A549 (cell line): ENCODE measurements at regions not wholly inside any gene's neighbourhood (a gene's known extent, or its start where the extent isn't known, plus 50 kb on each side); places are given as distances from the start of the nearest gene placed in this dataset.

Experiments
- ATAC-seq, 2 experiments: fragments of 200-7000 bp in 1 of 2; fragments of >200 bp in 1 of 2; cut with Nextera tagmentation in 1 of 2; cut with Tn5 transposase in 1 of 2; 3 replicates each; pipeline versions ENCODE4 v1.8.0 to v1.9.1; 2018 to 2020; ENCODE audit warnings: mild to moderate bottlenecking in 1 of 2, moderate library complexity in 1 of 2
- CTCF ChIA-PET: fragments of 300-600 bp; sonication (Branson Sonifier 250); formaldehyde crosslinking; extraction: SDS; loops from one replicate; lab custom pipeline; 2021; ENCODE audit warnings: antibody characterized with exemption, inconsistent platforms; lab: Yijun Ruan, JAX
- POLR2A ChIA-PET: fragments of 350-600 bp; formaldehyde crosslinking; extraction: SDS; loops from one replicate; lab custom pipeline; 2021; ENCODE audit warnings: antibody characterized with exemption, inconsistent platforms; lab: Yijun Ruan, JAX
- DNase-seq, 2 experiments: peaks; one replicate each; pipeline versions ENCODE4 v3.0.0 to v3.0.0-alpha.2; 2011 to 2016; ENCODE audit warnings: low read depth in 1 of 2, low spot score in 1 of 2
- FAIRE-seq: peaks from 2 replicates; lab custom pipeline; 2011; peaks lifted over from hg19 to GRCh38; lab: Jason Lieb, UNC
- H3K27ac ChIP-seq, 2 experiments: fragments of >200 bp; sonication (Bioruptor Twin); formaldehyde crosslinking; 3 replicates each; pipeline ENCODE4 v1.5.1; 2016 to 2017
- H3K4me1 ChIP-seq: fragments of >200 bp; sonication (Bioruptor Twin); formaldehyde crosslinking; 3 replicates; pipeline ENCODE4 v1.6.1; 2016
- H3K4me2 ChIP-seq: fragments of >200 bp; sonication (Bioruptor Twin); formaldehyde crosslinking; 3 replicates; pipeline ENCODE4 v1.6.1; 2016
- H3K4me3 ChIP-seq: fragments of >200 bp; sonication (Bioruptor Twin); formaldehyde crosslinking; 3 replicates; pipeline ENCODE4 v1.5.1; 2016
- H3K9me3 ChIP-seq: fragments of >200 bp; sonication (Bioruptor Twin); formaldehyde crosslinking; 3 replicates; pipeline ENCODE4 v1.6.1; 2016
- CBX8 ChIP-seq: fragments of 200-600 bp; sonication (generic); IDR thresholded peaks from 2 replicates; pipeline ENCODE4 v1.6.1; 2016
- CEBPB ChIP-seq, 2 experiments: fragments of >200 bp in 1 of 2; sonication (Bioruptor Twin) in 1 of 2; formaldehyde crosslinking in 1 of 2; IDR thresholded peaks; 2 replicates each; pipeline ENCODE4 v1.6.1; 2012 to 2016
- CHD4 ChIP-seq: fragments of 200-600 bp; sonication (generic); IDR thresholded peaks from 2 replicates; pipeline ENCODE4 v1.6.1; 2016; ENCODE audit warnings: antibody characterized with exemption, mild to moderate bottlenecking, borderline replicate concordance
- EP300 ChIP-seq, 2 experiments: fragments of >200 bp; sonication (Bioruptor Twin); formaldehyde crosslinking; IDR thresholded peaks; 2 replicates in 1 of 2; 3 replicates in 1 of 2; pipeline ENCODE4 v1.6.1; 2016 to 2017
- ESRRA ChIP-seq: fragments of 150-350 bp; IDR thresholded peaks from 2 replicates; pipeline ENCODE4 v1.6.1; 2014; ENCODE audit warnings: mild to moderate bottlenecking, low read length, borderline replicate concordance
- FOSL2 ChIP-seq, 2 experiments: fragments of 450-650 bp in 1 of 2; fragments of >200 bp in 1 of 2; sonication (Bioruptor Twin) in 1 of 2; formaldehyde crosslinking; IDR thresholded peaks; 2 replicates each; pipeline versions ENCODE4 v1.5.0 to v1.6.1; 2016 to 2020; ENCODE audit warnings: mild to moderate bottlenecking in 1 of 2, moderate library complexity in 1 of 2
- HOXB13 ChIP-seq: fragments of 250-450 bp; sonication (Bioruptor Pico); IDR thresholded peaks from 2 replicates; pipeline ENCODE4 v1.5.0; 2020; ENCODE audit warnings: low read depth, mild to moderate bottlenecking, moderate library complexity
- KDM1A ChIP-seq: fragments of 200-600 bp; sonication (generic); IDR thresholded peaks from 2 replicates; pipeline ENCODE4 v1.6.1; 2016; ENCODE audit warnings: low read depth, mild to moderate bottlenecking
- MAZ ChIP-seq: fragments of 150-350 bp; IDR thresholded peaks from 2 replicates; pipeline ENCODE4 v1.6.1; 2014; ENCODE audit warnings: antibody characterized with exemption, low read depth, low read length, borderline replicate concordance
- MYC ChIP-seq: IDR thresholded peaks from 2 replicates; pipeline ENCODE4 v1.6.1; 2012; ENCODE audit warnings: mild to moderate bottlenecking, inconsistent platforms, low read length, improper control_type of control experiment, borderline replicate concordance
- NPAS2 ChIP-seq: fragments of 250-450 bp; sonication (Bioruptor Pico); IDR thresholded peaks from 2 replicates; pipeline ENCODE4 v1.8.0; 2022; ENCODE audit warnings: mild to moderate bottlenecking, moderate library complexity, borderline replicate concordance
- PHF8 ChIP-seq: fragments of 200-600 bp; sonication (generic); IDR thresholded peaks from 2 replicates; pipeline ENCODE4 v1.6.1; 2016; ENCODE audit warnings: low read depth, mild to moderate bottlenecking, antibody characterized with exemption, moderate library complexity, borderline replicate concordance
- POLR2AphosphoS2 ChIP-seq: conservative IDR thresholded peaks from 2 replicates; pipeline ENCODE4 v1.6.1; 2012; ENCODE audit warnings: low read length, improper control_type of control experiment, inconsistent platforms
- RARB ChIP-seq: fragments of 250-450 bp; sonication (Bioruptor Pico); IDR thresholded peaks from 2 replicates; pipeline ENCODE4 v1.8.0; 2021; ENCODE audit warnings: mild to moderate bottlenecking, moderate library complexity
- RCOR1 ChIP-seq: fragments of 150-350 bp; IDR thresholded peaks from 2 replicates; pipeline ENCODE4 v1.6.1; 2014; ENCODE audit warnings: antibody characterized with exemption, low read length, low read depth
- RFX5 ChIP-seq: fragments of 450-650 bp; IDR thresholded peaks from 2 replicates; pipeline ENCODE4 v1.7.1; 2014; ENCODE audit warnings: antibody characterized with exemption, mild to moderate bottlenecking, moderate library complexity
- SMC3 ChIP-seq: fragments of >200 bp; sonication (Bioruptor Twin); formaldehyde crosslinking; IDR thresholded peaks from 3 replicates; pipeline ENCODE4 v1.6.1; 2018; ENCODE audit warnings: inconsistent platforms
- SREBF2 ChIP-seq: fragments of 450-650 bp; IDR thresholded peaks from 2 replicates; pipeline ENCODE4 v1.6.1; 2014; ENCODE audit warnings: mild to moderate bottlenecking, moderate library complexity
- TFCP2L1 ChIP-seq: fragments of 250-450 bp; sonication (Bioruptor Pico); IDR thresholded peaks from 2 replicates; pipeline ENCODE4 v1.5.0; 2021; ENCODE audit warnings: mild to moderate bottlenecking
- TP53 ChIP-seq: fragments of 250-450 bp; sonication (Bioruptor Pico); IDR thresholded peaks from 2 replicates; pipeline ENCODE4 v1.5.0; 2021; ENCODE audit warnings: mild to moderate bottlenecking, moderate library complexity
- ZNF302 ChIP-seq: fragments of 250-450 bp; sonication (Bioruptor Pico); IDR thresholded peaks from 2 replicates; pipeline ENCODE4 v1.9.0; 2021; ENCODE audit warnings: inconsistent platforms, mild to moderate bottlenecking, moderate library complexity
- WGBS: methylation state at CpG from one replicate; pipeline ENCODE4 v1.1.6; 2017; ENCODE audit errors: missing lambda C conversion rate; 5-methylcytosine and 5-hydroxymethylcytosine counted together
- TF ChIP-seq, protein P1 (sequence below): fragments of 250-450 bp; sonication (Bioruptor Pico); IDR thresholded peaks from 2 replicates; pipeline ENCODE4 v1.5.0; 2021; ENCODE audit warnings: mild to moderate bottlenecking, moderate library complexity, borderline replicate concordance
- TF ChIP-seq, protein P2 (sequence below): fragments of >200 bp; sonication (Bioruptor Twin); formaldehyde crosslinking; IDR thresholded peaks from 3 replicates; pipeline ENCODE4 v1.5.1; 2016
- TF ChIP-seq, protein P3 (sequence below): fragments of 250-450 bp; sonication (Bioruptor Pico); IDR thresholded peaks from 2 replicates; pipeline ENCODE4 v1.5.0; 2020; ENCODE audit warnings: low read depth, mild to moderate bottlenecking, moderate library complexity
- TF ChIP-seq, protein P4 (sequence below): IDR thresholded peaks from 2 replicates; pipeline ENCODE4 v1.6.1; 2012; ENCODE audit warnings: low read depth, borderline replicate concordance

DNA sequence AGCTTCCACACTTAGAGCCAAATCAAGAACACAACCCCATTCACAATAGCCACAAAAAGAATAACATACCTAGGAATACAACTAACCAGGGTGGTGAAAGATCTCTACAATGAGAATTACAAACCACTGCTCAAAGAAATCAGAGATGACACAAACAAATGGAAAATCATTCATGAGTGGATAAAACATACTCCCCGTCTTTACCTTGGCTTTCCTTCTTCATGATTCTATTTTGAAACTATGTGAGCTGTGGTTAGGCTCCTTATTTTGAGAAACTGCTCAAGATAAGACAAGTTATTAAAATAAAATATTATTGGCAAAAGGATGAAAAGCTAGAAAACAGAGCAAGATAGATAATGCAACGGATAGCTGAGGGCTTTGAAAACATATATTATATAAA lies 598.1 kb upstream of the FAT1 start:
- FAIRE-seq (no peak), DNase-seq (no peak), ATAC-seq (no peak)
- Histone ChIP-seq H3K4me3 (no peak overlapping the region), H3K4me1 (no peaks in the 10 kb centered on the region), H3K4me2 (no peak overlapping the region), H3K27ac (no peak overlapping the region), H3K9me3 (no peaks in the 10 kb centered on the region)
- POLR2A ChIA-PET, result no interaction called here
- CTCF ChIA-PET, result no interaction called here
- TF ChIP-seq ZNF302, result no peak
- no peak for TF ChIP-seq CBX8
- WGBS, result 18% methylated on average over 2 of the region's 2 CpGs

DNA sequence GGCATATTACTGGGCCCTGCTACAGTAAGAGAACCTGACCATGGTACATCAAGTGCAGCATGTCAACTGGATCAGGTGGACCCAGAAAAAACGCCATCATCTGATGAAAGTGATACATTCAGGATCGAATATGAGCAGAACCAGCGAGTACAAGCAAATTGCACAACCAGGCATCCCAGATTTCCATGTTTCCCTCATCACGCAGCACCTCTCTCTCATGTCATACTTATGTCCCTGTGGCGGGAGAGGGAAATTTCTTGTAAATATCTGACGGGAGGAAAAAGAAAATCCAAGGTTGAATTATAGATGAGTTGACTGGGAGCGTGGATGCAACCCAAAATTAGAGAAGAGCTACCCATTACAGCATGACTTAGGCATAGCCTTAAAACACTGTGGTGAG lies 608.5 kb upstream of the FAT1 start:
- no peak overlapping the region for H3K4me3 ChIP-seq
- ChIA-PET CTCF (no interaction called here), POLR2A (no interaction called here)
- no peaks in the 10 kb centered on the region for H3K9me3 ChIP-seq
- DNase-seq, result no peak
- no peak overlapping the region for H3K27ac ChIP-seq
- TF ChIP-seq PHF8 (no peak), RFX5 (no peak), POLR2AphosphoS2 (no peak), TFCP2L1 (CRISPR knock-in tag) (no peak), HOXB13 (CRISPR knock-in tag) (no peak), FOSL2 (IDR thresholded peaks at IDR 0.05) (no peak), FOSL2 (CRISPR knock-in tag; IDR thresholded peaks at IDR 0.05) (no peak), TP53 (CRISPR knock-in tag) (no peak), MYC (no peak), RARB (CRISPR knock-in tag) (no peak), MAZ (no peak), CHD4 (no peak), RCOR1 (no peak), EP300 (IDR thresholded peaks at IDR 0.05) (no peak), NPAS2 (no peak)
- TF ChIP-seq, protein P1, sequence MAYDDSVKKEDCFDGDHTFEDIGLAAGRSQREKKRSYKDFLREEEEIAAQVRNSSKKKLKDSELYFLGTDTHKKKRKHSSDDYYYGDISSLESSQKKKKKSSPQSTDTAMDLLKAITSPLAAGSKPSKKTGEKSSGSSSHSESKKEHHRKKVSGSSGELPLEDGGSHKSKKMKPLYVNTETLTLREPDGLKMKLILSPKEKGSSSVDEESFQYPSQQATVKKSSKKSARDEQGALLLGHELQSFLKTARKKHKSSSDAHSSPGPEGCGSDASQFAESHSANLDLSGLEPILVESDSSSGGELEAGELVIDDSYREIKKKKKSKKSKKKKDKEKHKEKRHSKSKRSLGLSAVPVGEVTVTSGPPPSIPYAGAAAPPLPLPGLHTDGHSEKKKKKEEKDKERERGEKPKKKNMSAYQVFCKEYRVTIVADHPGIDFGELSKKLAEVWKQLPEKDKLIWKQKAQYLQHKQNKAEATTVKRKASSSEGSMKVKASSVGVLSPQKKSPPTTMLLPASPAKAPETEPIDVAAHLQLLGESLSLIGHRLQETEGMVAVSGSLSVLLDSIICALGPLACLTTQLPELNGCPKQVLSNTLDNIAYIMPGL, result no peak
- 63% methylated on average over 7 of the region's 7 CpGs for WGBS
- no peak for FAIRE-seq
- ATAC-seq, result no peak
- no peaks in the 10 kb centered on the region for H3K4me1 ChIP-seq
- H3K4me2 ChIP-seq, result no peak overlapping the region

DNA sequence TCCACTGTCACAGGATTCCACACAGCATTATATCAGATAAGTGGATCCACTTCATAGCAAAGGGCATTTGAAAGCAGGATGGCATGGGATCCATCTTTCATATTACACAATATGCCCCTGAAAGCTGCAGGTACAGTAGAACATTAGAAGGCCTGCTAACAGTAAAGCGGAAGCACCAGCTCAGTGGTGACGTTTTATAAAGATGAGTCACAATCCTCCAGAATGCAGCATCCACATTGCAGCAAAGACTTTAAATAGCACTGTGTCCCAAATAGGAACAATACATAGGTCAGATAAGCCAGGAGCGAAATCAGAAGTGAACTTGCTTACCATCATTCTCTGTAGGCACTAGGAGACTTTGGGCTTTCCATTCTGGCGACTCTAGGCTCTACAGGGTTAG lies 609.5 kb upstream of the FAT1 start:
- H3K27ac ChIP-seq, result no peak overlapping the region
- no peak for FAIRE-seq
- no peaks in the 10 kb centered on the region for H3K4me1 ChIP-seq
- WGBS, result 50% methylated on average over 3 of the region's 4 CpGs
- H3K4me3 ChIP-seq, result no peak overlapping the region
- DNase-seq, result no peak
- ATAC-seq, result no peak
- CTCF ChIA-PET, result interaction anchor here (0.6 kb wide), 1 partner anchor 131 kb away, joined by 3 read pairs; no protein-coding TSS in a partner anchor
- H3K4me2 ChIP-seq, result no peak overlapping the region
- no peaks in the 10 kb centered on the region for H3K9me3 ChIP-seq
- POLR2A ChIA-PET, result no interaction called here
- TF ChIP-seq, protein P2, sequence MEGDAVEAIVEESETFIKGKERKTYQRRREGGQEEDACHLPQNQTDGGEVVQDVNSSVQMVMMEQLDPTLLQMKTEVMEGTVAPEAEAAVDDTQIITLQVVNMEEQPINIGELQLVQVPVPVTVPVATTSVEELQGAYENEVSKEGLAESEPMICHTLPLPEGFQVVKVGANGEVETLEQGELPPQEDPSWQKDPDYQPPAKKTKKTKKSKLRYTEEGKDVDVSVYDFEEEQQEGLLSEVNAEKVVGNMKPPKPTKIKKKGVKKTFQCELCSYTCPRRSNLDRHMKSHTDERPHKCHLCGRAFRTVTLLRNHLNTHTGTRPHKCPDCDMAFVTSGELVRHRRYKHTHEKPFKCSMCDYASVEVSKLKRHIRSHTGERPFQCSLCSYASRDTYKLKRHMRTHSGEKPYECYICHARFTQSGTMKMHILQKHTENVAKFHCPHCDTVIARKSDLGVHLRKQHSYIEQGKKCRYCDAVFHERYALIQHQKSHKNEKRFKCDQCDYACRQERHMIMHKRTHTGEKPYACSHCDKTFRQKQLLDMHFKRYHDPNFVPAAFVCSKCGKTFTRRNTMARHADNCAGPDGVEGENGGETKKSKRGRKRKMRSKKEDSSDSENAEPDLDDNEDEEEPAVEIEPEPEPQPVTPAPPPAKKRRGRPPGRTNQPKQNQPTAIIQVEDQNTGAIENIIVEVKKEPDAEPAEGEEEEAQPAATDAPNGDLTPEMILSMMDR, result no peak
- TF ChIP-seq, protein P3, sequence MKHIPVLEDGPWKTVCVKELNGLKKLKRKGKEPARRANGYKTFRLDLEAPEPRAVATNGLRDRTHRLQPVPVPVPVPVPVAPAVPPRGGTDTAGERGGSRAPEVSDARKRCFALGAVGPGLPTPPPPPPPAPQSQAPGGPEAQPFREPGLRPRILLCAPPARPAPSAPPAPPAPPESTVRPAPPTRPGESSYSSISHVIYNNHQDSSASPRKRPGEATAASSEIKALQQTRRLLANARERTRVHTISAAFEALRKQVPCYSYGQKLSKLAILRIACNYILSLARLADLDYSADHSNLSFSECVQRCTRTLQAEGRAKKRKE, result no peak
- no peak for TF ChIP-seq SREBF2
- TF ChIP-seq, protein P4, sequence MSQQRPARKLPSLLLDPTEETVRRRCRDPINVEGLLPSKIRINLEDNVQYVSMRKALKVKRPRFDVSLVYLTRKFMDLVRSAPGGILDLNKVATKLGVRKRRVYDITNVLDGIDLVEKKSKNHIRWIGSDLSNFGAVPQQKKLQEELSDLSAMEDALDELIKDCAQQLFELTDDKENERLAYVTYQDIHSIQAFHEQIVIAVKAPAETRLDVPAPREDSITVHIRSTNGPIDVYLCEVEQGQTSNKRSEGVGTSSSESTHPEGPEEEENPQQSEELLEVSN, result no peak
- TF ChIP-seq MAZ, result no peak
- no peak for TF ChIP-seq RARB (CRISPR knock-in tag)
- no peak for TF ChIP-seq ESRRA
- TF ChIP-seq KDM1A, result no peak
- no peak for TF ChIP-seq SMC3
- TF ChIP-seq, protein P1, result no peak
- no peak for TF ChIP-seq CEBPB (IDR thresholded peaks at IDR 0.05)
- no peak for TF ChIP-seq RFX5
- no peak for TF ChIP-seq ZNF302
- no peak for TF ChIP-seq CBX8
